IMR-90 (cell line): ENCODE measurements at regions not wholly inside any gene's neighbourhood (a gene's known extent, or its start where the extent isn't known, plus 50 kb on each side); places are given as distances from the start of the nearest gene placed in this dataset.

Source experiments
- BHLHE40 ChIP-seq: fragments of 150-350 bp; IDR thresholded peaks from 2 replicates; pipeline ENCODE4 v1.6.1; 2016; ENCODE audit warnings: mild to moderate bottlenecking, low read depth, low read length
- CEBPB ChIP-seq: IDR thresholded peaks from 2 replicates; pipeline ENCODE4 v1.6.1; 2012; ENCODE audit warnings: low read depth, low read length, improper control_type of control experiment
- CHD1 ChIP-seq: IDR thresholded peaks from 2 replicates; pipeline ENCODE4 v1.6.1; 2012; ENCODE audit warnings: low read depth, low read length, improper control_type of control experiment
- FOS ChIP-seq: fragments of 150-350 bp; IDR thresholded peaks from 2 replicates; pipeline ENCODE4 v1.6.1; 2016; ENCODE audit warnings: low read depth, low read length
- MAFK ChIP-seq: IDR thresholded peaks from 2 replicates; pipeline ENCODE4 v1.6.1; 2012; ENCODE audit warnings: low read depth, low read length, improper control_type of control experiment
- POLR2A ChIP-seq: IDR thresholded peaks from 2 replicates; pipeline ENCODE4 v1.6.1; 2012; ENCODE audit warnings: mild to moderate bottlenecking, low read depth, low read length
- RAD21 ChIP-seq: IDR thresholded peaks from 2 replicates; pipeline ENCODE4 v1.6.1; 2012; ENCODE audit warnings: low read length, improper control_type of control experiment
- RFX5 ChIP-seq: IDR thresholded peaks from 2 replicates; pipeline ENCODE4 v1.8.0; 2012; ENCODE audit warnings: low read depth, mild to moderate bottlenecking, low read length, moderate library complexity
- SMC3 ChIP-seq: fragments of 150-350 bp; IDR thresholded peaks from 2 replicates; pipeline ENCODE4 v1.6.1; 2016; ENCODE audit warnings: low read depth, mild to moderate bottlenecking, antibody characterized with exemption, low read length, moderate library complexity
- TF ChIP-seq, protein P1 (sequence below): conservative IDR thresholded peaks from 2 replicates; pipeline ENCODE4 v1.5.1; 2012; ENCODE audit warnings: mild to moderate bottlenecking, low read depth, low read length, improper control_type of control experiment
- TF ChIP-seq, protein P2 (sequence below): fragments of 150-350 bp; IDR thresholded peaks from 2 replicates; pipeline ENCODE4 v1.6.1; 2017; ENCODE audit warnings: mild to moderate bottlenecking, antibody characterized with exemption, low read length, low read depth
- TF ChIP-seq, protein P3 (sequence below): fragments of 150-350 bp; IDR thresholded peaks from 2 replicates; pipeline ENCODE4 v1.6.1; 2016; ENCODE audit warnings: low read depth, mild to moderate bottlenecking, low read length, moderate library complexity, borderline replicate concordance

DNA sequence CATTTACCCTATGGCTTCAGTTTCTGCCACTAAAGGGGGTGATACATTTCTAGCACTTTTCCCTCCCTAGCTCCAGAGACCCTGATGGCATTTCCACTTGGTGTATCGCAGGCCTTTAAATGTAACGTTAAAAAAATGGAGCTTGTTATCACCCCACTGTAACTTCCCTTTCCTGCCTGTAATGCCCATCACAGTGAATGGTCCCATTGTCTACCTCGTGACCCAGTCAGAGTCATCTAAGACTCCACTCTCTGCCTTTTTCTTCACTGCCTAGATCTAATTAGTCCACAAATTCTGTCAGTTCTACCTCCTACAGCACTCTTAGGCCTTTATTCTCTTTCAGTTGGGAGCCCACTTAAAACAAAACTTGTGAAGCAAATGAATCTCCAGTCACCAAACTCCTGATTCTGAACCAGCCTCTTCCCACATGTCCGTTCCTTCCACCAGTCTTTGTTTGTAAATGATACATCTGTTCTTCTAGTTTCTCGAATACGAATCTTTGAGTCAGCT lies 64.8 kb downstream of the NHLRC3 start:
- TF ChIP-seq, protein P1, sequence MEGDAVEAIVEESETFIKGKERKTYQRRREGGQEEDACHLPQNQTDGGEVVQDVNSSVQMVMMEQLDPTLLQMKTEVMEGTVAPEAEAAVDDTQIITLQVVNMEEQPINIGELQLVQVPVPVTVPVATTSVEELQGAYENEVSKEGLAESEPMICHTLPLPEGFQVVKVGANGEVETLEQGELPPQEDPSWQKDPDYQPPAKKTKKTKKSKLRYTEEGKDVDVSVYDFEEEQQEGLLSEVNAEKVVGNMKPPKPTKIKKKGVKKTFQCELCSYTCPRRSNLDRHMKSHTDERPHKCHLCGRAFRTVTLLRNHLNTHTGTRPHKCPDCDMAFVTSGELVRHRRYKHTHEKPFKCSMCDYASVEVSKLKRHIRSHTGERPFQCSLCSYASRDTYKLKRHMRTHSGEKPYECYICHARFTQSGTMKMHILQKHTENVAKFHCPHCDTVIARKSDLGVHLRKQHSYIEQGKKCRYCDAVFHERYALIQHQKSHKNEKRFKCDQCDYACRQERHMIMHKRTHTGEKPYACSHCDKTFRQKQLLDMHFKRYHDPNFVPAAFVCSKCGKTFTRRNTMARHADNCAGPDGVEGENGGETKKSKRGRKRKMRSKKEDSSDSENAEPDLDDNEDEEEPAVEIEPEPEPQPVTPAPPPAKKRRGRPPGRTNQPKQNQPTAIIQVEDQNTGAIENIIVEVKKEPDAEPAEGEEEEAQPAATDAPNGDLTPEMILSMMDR = no peak
- TF ChIP-seq, protein P2, sequence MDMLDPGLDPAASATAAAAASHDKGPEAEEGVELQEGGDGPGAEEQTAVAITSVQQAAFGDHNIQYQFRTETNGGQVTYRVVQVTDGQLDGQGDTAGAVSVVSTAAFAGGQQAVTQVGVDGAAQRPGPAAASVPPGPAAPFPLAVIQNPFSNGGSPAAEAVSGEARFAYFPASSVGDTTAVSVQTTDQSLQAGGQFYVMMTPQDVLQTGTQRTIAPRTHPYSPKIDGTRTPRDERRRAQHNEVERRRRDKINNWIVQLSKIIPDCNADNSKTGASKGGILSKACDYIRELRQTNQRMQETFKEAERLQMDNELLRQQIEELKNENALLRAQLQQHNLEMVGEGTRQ = no peak
- no peak for TF ChIP-seq BHLHE40
- no peak for TF ChIP-seq POLR2A
- TF ChIP-seq FOS = no peak
- no peak for TF ChIP-seq SMC3
- no peak for TF ChIP-seq CHD1
- TF ChIP-seq, protein P3, sequence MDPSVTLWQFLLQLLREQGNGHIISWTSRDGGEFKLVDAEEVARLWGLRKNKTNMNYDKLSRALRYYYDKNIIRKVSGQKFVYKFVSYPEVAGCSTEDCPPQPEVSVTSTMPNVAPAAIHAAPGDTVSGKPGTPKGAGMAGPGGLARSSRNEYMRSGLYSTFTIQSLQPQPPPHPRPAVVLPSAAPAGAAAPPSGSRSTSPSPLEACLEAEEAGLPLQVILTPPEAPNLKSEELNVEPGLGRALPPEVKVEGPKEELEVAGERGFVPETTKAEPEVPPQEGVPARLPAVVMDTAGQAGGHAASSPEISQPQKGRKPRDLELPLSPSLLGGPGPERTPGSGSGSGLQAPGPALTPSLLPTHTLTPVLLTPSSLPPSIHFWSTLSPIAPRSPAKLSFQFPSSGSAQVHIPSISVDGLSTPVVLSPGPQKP = no peak
- TF ChIP-seq MAFK = no peak
- TF ChIP-seq RFX5 = no peak
- TF ChIP-seq CEBPB = no peak
- TF ChIP-seq RAD21 = no peak
